ENCODE measurements at regions not wholly inside any gene's neighbourhood (a gene's known extent, or its start where the extent isn't known, plus 50 kb on each side); places are given as distances from the start of the nearest gene placed in this dataset.

DNA sequence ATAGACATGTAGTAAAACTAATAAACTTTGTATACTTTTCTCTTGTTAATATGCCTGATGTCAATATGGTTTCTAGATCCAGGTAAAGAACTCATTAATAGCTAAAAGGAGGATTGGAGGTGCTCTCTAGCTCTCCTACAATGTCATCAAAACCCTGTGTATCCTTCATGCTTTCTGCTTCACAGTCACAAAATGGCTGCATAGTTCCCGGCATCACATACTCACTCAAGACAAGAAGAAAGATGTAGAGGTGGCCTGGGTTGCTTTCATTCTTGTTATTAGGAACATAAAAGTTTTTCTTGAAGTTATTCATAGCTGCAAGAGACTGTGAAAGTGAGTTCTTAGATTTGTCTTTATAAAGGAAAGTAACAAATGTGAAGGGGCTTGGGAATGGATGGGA, 149.7 kb upstream of the EEPD1 start:
- Histone ChIP-seq H3K27ac (ENCODE audit: low read depth in 2 of 2, low read length in 1 of 2) (no peak overlapping the region), H3K36me3 (replicated peaks in 1 of 2; ENCODE audit: control insufficient read depth in 1 of 2, insufficient read depth in 2 of 2, low read length in 1 of 2) (no peaks in the 10 kb centered on the region), H3F3A (replicated peaks; ENCODE audit: insufficient read depth) (no peaks in the 10 kb centered on the region), H3K4me1 (ENCODE audit: control insufficient read depth in 1 of 2, insufficient read depth in 2 of 2, low read depth in 1 of 2, low read length in 1 of 2) (no peaks in the 10 kb centered on the region), H4K20me1 (ENCODE audit: insufficient read depth) (no peaks in the 10 kb centered on the region), H2AFZ (ENCODE audit: low read depth) (no peak overlapping the region), H3K27me3 (ENCODE audit: insufficient read depth) (no peaks in the 10 kb centered on the region), H3K79me2 (ENCODE audit: insufficient read depth) (no peaks in the 10 kb centered on the region), H3K4me2 (no peak overlapping the region), H3K9me3 (no peaks in the 10 kb centered on the region), H3K9ac (no peak overlapping the region), H3K4me3 (ENCODE audit: low read depth in 2 of 2, low read length in 1 of 2) (no peak overlapping the region), H3K9me2 (no peaks in the 10 kb centered on the region)
- POLR2A ChIA-PET, result no interaction called here
- 94% methylated on average over 1 of the region's 1 CpG for WGBS (ENCODE audit: low lambda C conversion rate)
- no peak for DNase-seq
- CTCF ChIA-PET, result interaction anchor here (0.8 to 3.0 kb wide), 4 partner anchors 19 to 314 kb away, joined by 4 to 15 read pairs (median 4); no protein-coding TSS in a partner anchor
- TF ChIP-seq FOXJ3 (CRISPR knock-in tag; IDR thresholded peaks at IDR 0.05), result no peak
- no peak for TF ChIP-seq EP300 (IDR thresholded peaks at IDR 0.05; ENCODE audit: borderline replicate concordance in 1 of 2, low read depth in 1 of 2, low read length in 1 of 2)
- no peak for TF ChIP-seq GABPA (IDR thresholded peaks at IDR 0.05; ENCODE audit: low read depth)
- TF ChIP-seq FOSL2 (IDR thresholded peaks at IDR 0.05; ENCODE audit: borderline replicate concordance, low read depth), result no peak
- TF ChIP-seq, protein P1, sequence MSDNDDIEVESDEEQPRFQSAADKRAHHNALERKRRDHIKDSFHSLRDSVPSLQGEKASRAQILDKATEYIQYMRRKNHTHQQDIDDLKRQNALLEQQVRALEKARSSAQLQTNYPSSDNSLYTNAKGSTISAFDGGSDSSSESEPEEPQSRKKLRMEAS (IDR thresholded peaks at IDR 0.05; ENCODE audit: low read depth), result no peak
- no peak for TF ChIP-seq YY1 (IDR thresholded peaks at IDR 0.05; ENCODE audit: low read depth)
- TF ChIP-seq, protein P2, sequence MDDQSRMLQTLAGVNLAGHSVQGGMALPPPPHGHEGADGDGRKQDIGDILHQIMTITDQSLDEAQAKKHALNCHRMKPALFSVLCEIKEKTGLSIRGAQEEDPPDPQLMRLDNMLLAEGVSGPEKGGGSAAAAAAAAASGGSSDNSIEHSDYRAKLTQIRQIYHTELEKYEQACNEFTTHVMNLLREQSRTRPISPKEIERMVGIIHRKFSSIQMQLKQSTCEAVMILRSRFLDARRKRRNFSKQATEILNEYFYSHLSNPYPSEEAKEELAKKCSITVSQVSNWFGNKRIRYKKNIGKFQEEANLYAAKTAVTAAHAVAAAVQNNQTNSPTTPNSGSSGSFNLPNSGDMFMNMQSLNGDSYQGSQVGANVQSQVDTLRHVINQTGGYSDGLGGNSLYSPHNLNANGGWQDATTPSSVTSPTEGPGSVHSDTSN (IDR thresholded peaks at IDR 0.05), result no peak
- TF ChIP-seq, protein P3, sequence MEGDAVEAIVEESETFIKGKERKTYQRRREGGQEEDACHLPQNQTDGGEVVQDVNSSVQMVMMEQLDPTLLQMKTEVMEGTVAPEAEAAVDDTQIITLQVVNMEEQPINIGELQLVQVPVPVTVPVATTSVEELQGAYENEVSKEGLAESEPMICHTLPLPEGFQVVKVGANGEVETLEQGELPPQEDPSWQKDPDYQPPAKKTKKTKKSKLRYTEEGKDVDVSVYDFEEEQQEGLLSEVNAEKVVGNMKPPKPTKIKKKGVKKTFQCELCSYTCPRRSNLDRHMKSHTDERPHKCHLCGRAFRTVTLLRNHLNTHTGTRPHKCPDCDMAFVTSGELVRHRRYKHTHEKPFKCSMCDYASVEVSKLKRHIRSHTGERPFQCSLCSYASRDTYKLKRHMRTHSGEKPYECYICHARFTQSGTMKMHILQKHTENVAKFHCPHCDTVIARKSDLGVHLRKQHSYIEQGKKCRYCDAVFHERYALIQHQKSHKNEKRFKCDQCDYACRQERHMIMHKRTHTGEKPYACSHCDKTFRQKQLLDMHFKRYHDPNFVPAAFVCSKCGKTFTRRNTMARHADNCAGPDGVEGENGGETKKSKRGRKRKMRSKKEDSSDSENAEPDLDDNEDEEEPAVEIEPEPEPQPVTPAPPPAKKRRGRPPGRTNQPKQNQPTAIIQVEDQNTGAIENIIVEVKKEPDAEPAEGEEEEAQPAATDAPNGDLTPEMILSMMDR (IDR thresholded peaks at IDR 0.05), result no peak
- TF ChIP-seq JUND (IDR thresholded peaks at IDR 0.05), result no peak
- TF ChIP-seq RCOR1 (IDR thresholded peaks at IDR 0.05; ENCODE audit: low read length), result no peak
- TF ChIP-seq NRF1 (IDR thresholded peaks at IDR 0.05; ENCODE audit: low read depth, low read length), result no peak
- no peak for TF ChIP-seq TAF1 (IDR thresholded peaks at IDR 0.05; ENCODE audit: borderline replicate concordance, low read depth, low read length)
- no peak for TF ChIP-seq GATA2 (CRISPR knock-in tag; IDR thresholded peaks at IDR 0.05)
- no peak for TF ChIP-seq NFIC (IDR thresholded peaks at IDR 0.05; ENCODE audit: borderline replicate concordance)
- TF ChIP-seq, protein P4, sequence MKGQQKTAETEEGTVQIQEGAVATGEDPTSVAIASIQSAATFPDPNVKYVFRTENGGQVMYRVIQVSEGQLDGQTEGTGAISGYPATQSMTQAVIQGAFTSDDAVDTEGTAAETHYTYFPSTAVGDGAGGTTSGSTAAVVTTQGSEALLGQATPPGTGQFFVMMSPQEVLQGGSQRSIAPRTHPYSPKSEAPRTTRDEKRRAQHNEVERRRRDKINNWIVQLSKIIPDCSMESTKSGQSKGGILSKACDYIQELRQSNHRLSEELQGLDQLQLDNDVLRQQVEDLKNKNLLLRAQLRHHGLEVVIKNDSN (IDR thresholded peaks at IDR 0.05; ENCODE audit: borderline replicate concordance, low read depth), result no peak
- no peak for TF ChIP-seq TCF12 (IDR thresholded peaks at IDR 0.05)
- TF ChIP-seq MXI1 (IDR thresholded peaks at IDR 0.05; ENCODE audit: low read depth, low read length), result no peak
- no peak for TF ChIP-seq SMC3 (IDR thresholded peaks at IDR 0.05; ENCODE audit: low read depth, low read length)

Measured in SK-N-SH (cell line).